ENCODE measurements at regions not wholly inside any gene's neighbourhood (a gene's known extent, or its start where the extent isn't known, plus 50 kb on each side); places are given as distances from the start of the nearest gene placed in this dataset.
"Not testable (repeated sequence)": the region's sequence is repeated elsewhere in the genome, so short reads cannot be mapped to it uniquely, and the experiment has no call there.

- no peak for TF ChIP-seq CTCF (conservative IDR thresholded peaks at IDR 0.05; ENCODE audit: low read depth, low read length)
- DNase-seq (ENCODE audit: low read depth): no peak
- H3K4me3 ChIP-seq (ENCODE audit: low read depth, low read length): no peak overlapping the region
Measured at GRCh38 chr16:46519063-46519462, 102.1 kb downstream of the SHCBP1 start.

GRCh38 chr16:46496701-46497100, 124.5 kb downstream of the SHCBP1 start:
- H3K4me3 ChIP-seq (ENCODE audit: low read depth, low read length): no peak overlapping the region
- DNase-seq (ENCODE audit: low read depth): no peak
- TF ChIP-seq CTCF (conservative IDR thresholded peaks at IDR 0.05; ENCODE audit: low read depth, low read length): no peak

- no peak for TF ChIP-seq CTCF (conservative IDR thresholded peaks at IDR 0.05; ENCODE audit: low read depth, low read length)
- DNase-seq (ENCODE audit: low read depth): no peak
- no peak overlapping the region for H3K4me3 ChIP-seq (ENCODE audit: low read depth, low read length)
Measured at GRCh38 chr16:46482895-46483294, 138.3 kb downstream of the SHCBP1 start.

GRCh38 chr16:46466239-46466638, 154.9 kb downstream of the SHCBP1 start:
- TF ChIP-seq CTCF (conservative IDR thresholded peaks at IDR 0.05; ENCODE audit: low read depth, low read length): no peak
- H3K4me3 ChIP-seq (ENCODE audit: low read depth, low read length): no peak overlapping the region
- no peak for DNase-seq (ENCODE audit: low read depth)

GRCh38 chr16:46454801-46455200, 166.4 kb downstream of the SHCBP1 start:
- DNase-seq (ENCODE audit: low read depth); H3K4me3 ChIP-seq (ENCODE audit: low read depth, low read length): not testable (repeated sequence)

GRCh38 chr16:46428108-46429061, 192.8 kb downstream of the SHCBP1 start:
- no peak overlapping the region for H3K4me3 ChIP-seq (ENCODE audit: low read depth, low read length)
- no peak for DNase-seq (ENCODE audit: low read depth)
- no peak for TF ChIP-seq CTCF (conservative IDR thresholded peaks at IDR 0.05; ENCODE audit: low read depth, low read length)

- no peak for DNase-seq (ENCODE audit: low read depth)
- no peak for TF ChIP-seq CTCF (conservative IDR thresholded peaks at IDR 0.05; ENCODE audit: low read depth, low read length)
Measured at GRCh38 chr16:46427340-46428107, 193.7 kb downstream of the SHCBP1 start.

More at GRCh38 chr16:46427340-46428107, 193.7 kb downstream of the SHCBP1 start:
- no peak overlapping the region for H3K4me3 ChIP-seq (ENCODE audit: low read depth, low read length)
